HG03175 (cell line): ENCODE measurements at regions not wholly inside any gene's neighbourhood (a gene's known extent, or its start where the extent isn't known, plus 50 kb on each side); places are given as distances from the start of the nearest gene placed in this dataset.

ENCODE experiments used
- ATAC-seq: cut with Tn5 transposase; IDR thresholded peaks from one replicate; pipeline ENCODE4 v1.9.1; 2021; ENCODE audit warnings: mild to moderate bottlenecking, moderate library complexity; ENCODE audit not compliant: unreplicated experiment

DNA sequence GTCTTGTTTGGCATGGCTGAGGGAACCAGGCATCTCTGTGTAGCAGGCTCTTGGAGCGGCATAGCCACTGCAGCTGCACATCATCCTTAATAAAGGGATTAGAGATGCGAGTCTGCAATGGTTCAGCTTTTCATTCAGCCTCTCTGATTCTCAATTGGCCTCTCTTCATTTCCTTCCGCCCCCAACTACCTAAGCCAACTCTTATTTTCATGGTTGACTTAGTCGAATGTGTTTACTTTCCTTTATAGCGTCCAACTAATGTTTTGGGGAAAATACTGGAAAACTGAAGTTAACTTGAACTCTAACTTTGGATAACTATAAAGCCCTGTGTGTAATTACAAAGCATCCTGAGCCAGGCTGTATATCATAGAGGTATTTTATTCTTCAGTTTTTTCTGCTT lies 202.2 kb upstream of the KIAA1217 start:
- no peak for ATAC-seq

DNA sequence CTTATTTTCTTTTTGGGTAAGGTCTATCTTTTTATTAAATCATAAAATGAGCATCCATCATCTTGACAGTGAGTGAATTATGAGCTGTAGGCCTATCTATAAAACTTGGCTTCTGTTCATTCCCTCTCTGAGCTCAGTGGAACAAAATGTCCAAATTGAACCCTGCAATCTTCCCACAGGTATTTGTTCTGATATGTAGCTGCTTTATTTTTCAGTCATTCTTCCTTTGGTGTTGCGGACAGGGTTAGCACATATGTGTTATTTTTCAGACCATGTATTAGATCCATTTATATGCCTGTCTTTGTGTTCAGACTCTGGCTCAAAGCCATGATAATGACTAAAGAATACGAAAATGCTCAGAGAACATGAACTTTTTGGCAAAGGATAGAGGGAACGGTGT lies 201.6 kb upstream of the KIAA1217 start:
- no peak for ATAC-seq

DNA sequence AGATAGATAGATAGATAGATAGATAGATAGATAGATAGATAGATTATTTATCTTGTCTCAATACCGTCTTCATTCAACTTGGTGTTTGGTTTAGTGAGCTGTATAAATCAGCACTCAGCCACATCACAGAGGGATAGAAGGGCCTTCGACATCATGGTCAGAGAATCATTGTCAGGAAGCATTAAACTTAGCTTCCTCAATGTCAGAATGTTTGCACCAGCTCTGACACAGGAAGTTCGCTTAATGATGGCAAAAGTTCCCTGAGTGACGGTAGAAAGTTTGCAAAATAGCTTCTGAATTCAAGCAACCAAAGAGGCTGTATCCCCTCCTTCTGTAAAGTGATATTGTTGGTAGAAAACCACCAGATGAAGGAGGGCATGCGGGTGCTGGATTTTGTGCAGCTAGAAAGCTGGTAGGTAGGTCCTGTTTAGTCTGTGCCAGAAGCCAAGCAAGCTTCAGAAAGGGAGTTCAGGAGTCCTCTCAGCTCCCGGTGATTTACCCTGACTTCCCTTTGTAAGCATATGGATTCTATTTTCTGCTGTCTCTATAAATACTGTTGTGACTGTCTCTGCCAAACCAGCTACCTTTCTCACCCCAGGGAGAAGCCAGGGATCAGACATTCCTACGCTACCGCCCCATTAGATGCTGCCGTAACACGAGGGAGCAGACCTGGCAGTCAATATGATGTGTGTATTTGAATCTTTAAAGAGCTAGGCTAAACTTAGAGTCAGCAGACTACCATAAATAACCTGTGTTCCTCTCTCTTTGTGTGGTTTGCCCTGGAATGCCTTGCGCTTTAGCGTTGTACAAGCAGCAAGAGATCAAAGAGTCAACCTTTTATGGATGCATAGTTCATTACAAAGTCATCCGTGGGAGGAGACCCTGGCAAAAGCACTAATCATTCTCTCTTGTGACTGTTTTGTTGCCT lies 200.5 kb upstream of the KIAA1217 start:
- no peak for ATAC-seq

DNA sequence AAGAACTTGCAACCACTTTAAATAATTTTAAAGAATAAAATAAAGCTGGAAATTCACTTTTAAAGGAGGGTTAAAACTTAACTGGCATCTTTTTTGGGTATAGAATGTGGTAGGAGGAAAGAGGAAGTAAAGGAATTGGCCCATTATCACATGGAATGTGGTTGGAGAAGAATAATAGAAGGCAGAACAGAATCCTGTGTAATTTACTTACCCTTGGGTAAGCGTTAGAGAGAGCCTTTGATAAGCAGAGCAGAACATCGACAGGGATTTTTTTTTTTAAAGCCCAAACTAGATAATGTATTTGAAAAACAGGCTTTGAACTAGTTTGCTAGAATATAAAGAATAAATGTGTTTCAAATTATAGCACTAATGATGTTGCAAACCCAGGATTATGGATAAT lies 199.8 kb upstream of the KIAA1217 start:
- no peak for ATAC-seq

DNA sequence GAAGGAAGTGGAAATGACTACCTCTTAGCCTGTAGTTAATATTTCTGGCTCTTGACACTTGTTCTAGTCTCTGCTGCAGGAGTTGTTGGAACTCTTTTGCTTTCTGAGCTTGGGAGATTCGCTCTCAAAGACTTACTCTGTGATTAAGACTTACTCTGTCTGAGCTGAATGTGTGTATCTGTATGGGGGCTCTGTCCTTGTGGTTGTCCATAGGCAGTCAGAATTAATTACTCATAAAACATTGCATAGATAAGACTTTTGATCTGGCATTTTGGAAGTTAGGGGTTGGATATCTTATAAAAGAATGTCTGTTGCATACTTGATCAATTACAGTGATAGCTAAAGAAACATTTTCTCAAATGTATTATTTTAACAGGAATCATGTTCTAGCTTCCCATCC lies 199.2 kb upstream of the KIAA1217 start:
- ATAC-seq = no peak

DNA sequence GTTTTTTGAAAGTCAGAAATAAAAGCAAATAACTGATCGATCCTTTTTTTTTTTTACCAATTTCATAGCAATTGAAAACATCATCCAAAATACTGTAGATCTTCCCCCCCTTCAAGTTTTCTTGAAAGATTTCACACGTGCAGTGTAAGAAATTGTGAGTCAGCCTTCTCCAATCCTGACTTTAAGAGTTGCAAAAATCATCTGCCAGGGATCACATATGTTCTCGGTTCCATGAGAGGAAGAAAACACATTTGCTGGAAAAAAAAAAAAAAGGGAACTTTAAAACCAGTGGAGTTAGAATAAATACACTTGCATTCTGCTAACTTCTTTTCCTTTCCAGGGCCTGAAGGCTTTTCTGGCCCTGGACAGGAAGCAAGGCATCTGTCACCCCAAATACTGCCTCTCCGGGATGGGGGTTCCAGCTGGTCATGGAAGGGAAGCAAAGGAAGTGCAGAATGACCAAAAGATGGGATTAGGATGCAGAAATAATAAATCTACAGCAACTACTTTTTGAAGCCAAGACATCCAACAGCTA lies 198.4 kb upstream of the KIAA1217 start:
- no peak for ATAC-seq

DNA sequence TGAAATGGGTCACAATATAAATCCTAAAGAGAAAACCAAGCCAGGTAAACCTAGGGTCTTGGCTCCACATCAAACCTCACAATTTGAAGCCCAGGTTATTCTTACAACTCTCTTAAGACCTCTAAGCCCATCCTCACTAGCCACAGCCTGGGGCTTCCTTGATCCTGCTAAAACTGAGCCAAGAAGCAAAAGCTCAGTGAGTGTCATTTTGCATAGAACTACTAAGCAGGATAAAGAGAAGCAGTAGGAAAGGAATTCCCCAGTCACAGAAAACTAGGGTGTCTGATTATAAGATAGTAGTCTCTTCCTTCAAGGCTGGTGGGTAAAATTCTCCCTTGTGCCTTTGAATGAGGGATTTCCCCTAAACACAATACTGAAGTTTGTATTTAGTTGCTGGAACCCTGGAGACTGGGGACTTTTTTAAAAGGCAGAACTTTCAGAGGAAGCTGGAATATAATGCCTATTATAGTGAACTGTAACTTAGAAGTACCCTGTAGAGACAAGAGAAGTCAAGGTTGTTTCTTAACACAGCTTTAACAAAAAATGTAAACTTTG lies 196.6 kb upstream of the KIAA1217 start:
- ATAC-seq = no peak

DNA sequence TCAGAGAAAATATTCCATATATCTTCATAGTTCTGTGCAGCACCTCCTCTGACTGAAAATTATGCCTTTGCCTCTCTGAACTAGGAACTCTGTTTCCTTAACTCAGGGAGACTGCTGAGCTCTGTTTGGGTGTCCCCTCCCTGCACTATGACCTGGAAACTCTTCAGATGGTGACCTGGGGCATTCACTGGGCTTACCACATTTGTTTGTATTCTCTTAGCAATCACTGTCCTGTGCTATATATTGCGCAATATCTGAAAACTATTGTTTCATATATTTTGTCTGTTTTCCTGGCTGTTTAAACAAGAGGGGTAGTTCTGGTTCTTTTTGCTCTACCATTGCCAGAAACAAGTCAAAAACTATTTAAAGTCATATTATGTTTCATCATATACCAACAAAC lies 181.8 kb upstream of the KIAA1217 start:
- ATAC-seq = no peak

DNA sequence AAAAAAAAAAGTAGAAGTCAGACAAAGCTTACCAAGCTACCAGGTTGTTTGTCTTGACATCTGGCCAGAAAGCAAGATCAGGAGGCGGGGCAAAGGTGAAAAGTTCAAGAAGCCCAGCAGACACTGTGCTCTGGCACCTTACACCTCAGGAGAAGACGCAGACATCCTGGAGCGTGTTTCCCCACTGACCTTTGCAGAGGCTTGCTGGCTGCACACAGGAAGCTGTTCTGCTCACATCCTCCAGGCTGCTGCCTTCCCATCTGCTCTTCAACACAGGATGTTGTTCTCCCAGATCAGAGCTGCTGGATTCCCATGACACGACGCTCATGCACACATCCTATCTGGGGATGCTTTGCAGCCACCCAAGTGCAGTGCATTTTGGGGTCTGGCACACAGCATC lies 174.4 kb upstream of the KIAA1217 start:
- no peak for ATAC-seq

DNA sequence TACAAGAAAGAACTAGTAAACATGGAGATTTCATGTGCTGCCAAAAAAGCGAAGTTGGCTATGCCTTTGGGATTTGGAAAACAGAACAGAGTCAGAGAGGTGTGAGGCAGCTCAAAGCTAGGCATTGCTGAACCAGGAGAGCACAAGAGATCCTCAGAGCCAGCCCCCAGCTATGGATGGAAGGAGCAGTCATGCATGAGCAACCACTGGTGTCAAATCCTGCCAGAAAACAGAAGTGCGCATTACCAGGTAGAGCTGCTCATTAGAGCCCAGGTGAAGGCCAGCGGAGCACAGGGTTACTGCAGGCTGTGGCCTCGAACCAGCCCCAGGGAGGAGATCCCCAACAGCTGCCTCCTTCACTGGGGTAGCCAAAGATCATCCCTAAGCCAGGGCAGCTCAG lies 173.2 kb upstream of the KIAA1217 start:
- ATAC-seq = no peak

DNA sequence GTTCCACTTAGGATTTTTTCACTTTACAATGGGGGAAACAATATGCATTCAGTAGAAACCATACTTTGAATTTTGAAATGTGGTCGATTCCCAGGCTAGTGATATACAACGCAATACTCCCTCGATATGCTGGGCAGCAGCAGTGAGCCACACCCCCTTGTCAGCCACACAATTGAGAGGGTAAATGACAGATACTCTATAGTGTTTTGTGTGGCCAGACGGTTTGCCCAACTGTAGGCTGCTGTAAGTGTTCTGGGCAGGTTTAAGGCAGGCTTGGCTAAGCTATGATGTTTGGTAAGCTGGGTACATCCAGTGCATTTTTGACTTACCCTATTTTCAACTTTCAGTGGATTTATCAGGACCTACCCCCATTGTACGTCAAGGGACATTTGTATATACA lies 169.6 kb upstream of the KIAA1217 start:
- ATAC-seq = no peak

DNA sequence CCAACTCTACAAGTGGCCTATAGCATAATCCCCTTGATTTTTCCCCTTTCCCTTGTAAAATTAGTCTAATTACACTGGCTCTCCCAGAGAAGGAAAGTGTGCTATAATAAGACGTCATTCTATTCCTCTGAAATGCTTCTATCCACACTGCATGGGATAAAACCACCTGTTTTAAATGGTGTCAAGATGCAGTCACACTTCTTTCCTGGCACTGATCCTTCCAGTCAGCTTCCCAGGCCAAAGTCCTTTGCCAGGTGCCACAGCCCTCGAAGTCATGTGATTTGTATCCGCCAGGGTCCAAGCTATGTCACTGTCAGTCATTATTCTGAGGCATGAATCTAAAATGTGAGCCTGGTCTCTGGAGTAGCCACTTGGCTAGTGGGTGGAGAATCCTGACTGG lies 169.0 kb upstream of the KIAA1217 start:
- ATAC-seq = no peak

DNA sequence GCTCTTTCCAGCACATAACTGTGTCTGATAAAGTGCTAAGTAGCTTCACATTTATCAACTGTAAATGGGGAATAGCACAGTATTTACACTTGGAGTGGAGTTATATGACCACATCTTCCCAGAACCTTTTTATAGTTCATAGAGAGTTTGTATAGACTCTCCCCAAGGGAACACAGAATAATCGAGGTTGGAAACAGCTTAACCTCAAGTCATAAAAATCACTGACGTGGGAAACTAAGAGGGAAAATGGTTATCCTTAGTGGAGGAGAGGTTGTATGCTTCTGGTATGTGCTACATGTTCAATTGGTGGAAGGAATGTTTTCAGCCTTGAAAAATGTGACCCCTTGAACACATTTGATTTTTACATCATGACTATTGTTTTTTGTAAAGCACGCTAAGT lies 167.9 kb upstream of the KIAA1217 start:
- ATAC-seq = no peak

DNA sequence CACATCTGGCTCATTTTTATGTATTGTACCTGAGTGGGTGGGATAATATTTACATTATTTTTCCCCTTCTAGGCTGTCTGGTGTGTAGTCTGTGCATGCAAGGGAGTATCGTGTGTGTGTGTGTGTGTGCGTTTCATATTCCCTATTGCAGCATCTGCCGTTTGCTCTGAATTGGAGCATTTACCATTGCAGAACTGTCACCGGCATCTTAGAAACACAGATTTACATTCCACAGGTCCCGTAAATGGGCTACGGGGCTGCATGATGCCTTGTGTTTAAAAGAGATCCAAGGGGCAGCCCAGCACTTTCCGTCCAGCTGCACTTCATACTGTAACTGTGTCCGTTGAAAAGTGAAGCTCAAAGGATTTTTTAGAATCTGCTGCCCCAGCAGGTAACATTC lies 167.1 kb upstream of the KIAA1217 start:
- ATAC-seq = no peak

DNA sequence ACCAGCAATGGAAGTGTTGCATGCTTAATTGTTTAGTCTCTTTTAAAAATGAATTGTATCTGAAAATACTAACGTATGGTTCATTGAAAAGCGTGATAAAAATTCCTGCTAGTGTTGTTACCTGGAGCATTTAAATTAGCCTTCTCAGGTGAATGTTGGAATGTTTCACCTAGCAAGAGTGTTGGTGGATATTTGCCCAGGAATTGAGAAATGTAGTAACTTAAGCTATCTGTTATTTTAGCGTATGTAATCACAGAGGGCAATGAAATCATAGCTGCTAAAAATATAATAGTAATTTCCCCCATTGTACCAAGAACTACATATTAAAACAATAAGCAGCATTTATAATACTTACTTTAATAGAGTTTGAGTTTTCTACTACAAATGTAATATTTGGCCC lies 166.1 kb upstream of the KIAA1217 start:
- no peak for ATAC-seq

DNA sequence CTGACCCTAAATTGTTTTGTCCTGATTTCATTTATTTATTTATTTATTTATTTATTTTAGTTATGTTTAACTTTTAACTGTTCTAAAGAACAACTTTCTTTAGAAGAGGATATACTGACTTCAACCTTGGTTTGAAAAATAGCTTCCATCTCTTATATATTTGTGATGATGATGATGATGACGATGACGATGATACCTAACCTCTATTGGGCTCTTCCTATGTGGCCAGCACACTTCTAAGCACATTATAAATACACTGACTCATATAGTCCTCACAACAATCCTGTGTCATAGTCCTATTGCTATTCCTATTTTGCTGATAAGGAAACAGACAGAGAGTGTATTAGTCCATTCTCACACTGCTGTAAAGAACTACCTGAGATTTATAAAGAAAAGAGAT lies 162.9 kb upstream of the KIAA1217 start:
- ATAC-seq = no peak

DNA sequence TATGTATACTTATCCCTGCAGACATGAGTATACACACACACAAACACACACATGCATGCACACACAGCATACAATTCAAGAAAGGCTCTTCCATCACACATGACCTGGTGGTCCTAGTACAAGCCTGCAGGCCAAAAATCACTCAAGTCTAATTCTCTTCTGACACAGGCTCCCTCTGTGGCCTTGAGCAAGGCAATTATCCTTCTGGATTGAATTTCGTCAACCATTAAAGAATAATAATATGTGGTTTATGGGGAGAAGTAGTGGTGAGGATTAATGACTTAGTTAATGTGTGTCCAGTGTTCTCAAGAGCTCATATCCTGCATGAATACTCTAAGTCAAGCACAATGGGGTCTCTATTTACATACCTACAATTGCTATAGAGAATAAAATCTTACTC lies 161.8 kb upstream of the KIAA1217 start:
- no peak for ATAC-seq

DNA sequence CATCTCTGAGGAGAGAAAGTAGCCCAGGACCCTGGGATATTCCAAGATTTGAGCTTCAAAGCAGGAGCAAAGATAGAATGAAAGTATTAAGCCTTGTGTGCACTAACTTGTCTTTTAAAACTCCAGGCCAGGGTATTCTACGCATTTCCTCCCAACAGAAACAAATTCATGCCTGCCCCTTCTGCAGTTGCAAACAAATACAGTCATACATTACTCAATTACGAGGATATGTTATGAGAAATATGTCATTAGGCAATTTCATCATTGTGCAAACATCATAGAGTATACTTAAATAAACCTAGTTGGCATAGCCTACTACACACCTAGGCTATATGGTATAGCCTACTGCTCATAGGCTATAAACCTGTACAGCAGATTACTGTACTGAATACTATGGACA lies 154.5 kb upstream of the KIAA1217 start:
- no peak for ATAC-seq

DNA sequence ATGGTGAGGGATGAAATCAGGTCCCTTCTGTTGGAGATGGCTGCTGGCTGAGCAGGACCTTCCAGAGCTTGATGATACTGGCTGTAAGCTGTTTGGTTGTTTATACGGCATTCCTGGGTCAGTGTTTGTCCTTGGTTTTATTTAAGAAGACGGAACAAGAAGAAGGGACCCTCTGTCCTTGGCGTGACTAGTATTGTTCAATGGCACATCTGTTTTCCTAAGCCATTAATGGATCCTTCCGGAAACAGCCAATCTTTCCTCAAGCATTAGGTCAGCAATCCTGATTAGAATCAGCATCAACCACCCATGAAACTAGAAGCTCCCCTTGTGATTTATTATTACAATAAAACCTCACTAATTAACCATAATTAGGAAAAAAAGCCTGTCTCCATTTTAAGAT lies 128.7 kb upstream of the KIAA1217 start:
- ATAC-seq = no peak

DNA sequence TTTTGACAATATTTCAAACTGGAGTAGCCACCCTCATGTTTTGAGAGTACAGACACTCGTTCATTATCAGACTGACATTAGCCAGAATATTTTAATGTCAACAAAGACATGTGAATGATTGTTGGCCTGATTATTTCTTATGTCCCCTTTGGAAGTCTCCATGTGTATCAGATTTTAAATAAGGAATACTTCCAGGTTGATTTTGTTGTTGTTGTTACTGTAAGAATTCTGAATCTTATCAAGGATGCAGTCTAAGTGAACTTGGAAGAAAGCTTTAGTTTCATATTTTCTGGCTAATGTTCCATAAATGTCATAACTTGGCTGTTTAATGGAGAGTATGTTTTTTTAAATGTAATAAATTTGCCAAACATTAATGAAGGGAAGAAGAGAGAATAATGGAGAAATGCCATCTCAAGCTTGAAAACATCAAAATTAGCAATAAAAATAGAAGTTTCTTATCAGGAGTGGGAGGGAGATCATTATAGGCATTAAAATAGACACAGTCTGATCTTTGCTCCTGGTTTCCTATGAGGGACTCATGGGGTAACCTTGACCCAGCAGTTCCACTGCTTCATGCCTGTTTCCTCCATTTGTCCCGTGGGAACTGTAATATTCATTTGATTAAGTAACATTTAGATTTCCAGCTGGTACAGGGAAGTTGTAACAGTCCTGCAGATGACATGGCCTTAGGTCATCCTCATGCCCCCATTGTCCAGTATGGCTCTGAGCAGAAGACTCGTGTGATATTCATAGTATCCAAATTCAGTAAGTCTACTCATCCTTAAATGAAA lies 122.4 kb upstream of the KIAA1217 start:
- ATAC-seq = no peak

DNA sequence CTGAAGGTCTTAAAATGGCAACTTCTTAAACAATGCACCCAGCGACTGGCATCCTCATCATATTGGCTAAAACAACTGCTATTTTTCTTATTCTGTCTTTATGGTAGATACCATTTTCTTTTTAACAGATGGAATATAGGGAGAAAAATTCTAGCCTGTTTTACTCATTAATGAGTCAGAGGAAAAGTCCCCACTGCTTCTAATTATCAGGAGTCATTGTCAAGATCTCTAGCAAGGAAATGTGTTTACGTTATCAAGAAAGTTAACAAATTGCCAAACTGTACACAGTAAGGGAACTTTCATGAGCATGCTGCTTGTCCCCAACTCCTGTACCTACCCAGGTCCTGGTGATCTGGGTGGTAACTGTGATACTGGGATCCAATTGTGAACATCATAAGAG lies 117.7 kb upstream of the KIAA1217 start:
- no peak for ATAC-seq

DNA sequence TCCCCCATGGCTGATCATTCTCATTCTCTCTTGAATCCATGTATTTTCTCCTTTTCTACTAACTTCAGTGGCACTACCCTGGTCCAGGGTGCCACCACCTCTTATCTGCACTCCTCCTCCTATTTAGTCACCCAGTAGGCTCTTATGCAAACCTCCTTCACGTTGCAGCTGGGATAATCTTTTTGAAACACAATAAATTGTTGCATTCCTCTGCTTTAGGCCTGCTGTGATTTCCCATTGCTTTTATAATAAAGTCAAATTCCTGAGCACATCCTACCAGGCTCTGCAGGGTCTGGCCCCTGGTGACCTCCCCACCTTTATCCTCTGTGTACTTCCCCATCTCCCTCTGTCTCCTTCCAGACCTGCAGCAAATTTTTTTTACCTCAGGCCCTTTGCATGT lies 112.7 kb upstream of the KIAA1217 start:
- ATAC-seq = no peak
